ENCODE measurements at regions not wholly inside any gene's neighbourhood (a gene's known extent, or its start where the extent isn't known, plus 50 kb on each side); places are given as distances from the start of the nearest gene placed in this dataset.

DNA sequence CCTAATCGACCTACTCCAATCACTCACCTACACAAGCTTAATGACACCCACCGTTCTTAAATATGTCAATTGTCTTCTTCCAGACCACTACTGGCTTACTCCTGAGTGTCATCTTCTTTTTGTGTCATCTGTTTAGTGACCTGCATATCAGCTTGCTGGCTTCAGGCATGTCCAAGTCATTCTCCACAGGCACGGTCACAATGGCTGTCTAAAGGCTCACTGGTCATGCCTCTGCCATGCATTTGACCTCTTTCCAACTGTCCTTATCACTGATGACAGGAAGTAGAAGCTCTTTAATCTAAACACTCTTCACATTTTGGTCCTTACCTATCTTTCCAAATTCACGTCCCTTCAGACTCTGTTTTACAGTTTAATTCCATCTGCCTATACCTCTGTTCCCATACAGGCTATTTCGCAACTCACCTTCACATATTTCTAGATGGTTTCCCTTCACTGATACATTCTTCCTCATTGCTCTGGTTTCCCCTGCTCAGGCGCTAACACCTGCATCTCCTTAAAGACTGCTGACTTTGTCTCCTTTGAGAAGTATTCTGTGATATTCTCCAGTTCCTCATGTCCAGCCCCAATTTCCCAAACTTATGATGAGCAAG, 217.5 kb downstream of the TRIB2 start:
- TF ChIP-seq, protein P1, sequence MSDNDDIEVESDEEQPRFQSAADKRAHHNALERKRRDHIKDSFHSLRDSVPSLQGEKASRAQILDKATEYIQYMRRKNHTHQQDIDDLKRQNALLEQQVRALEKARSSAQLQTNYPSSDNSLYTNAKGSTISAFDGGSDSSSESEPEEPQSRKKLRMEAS (IDR thresholded peaks at IDR 0.05) = no peak
- TF ChIP-seq, protein P2, sequence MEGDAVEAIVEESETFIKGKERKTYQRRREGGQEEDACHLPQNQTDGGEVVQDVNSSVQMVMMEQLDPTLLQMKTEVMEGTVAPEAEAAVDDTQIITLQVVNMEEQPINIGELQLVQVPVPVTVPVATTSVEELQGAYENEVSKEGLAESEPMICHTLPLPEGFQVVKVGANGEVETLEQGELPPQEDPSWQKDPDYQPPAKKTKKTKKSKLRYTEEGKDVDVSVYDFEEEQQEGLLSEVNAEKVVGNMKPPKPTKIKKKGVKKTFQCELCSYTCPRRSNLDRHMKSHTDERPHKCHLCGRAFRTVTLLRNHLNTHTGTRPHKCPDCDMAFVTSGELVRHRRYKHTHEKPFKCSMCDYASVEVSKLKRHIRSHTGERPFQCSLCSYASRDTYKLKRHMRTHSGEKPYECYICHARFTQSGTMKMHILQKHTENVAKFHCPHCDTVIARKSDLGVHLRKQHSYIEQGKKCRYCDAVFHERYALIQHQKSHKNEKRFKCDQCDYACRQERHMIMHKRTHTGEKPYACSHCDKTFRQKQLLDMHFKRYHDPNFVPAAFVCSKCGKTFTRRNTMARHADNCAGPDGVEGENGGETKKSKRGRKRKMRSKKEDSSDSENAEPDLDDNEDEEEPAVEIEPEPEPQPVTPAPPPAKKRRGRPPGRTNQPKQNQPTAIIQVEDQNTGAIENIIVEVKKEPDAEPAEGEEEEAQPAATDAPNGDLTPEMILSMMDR (IDR thresholded peaks at IDR 0.05) = no peak
- TF ChIP-seq POLR2A (IDR thresholded peaks at IDR 0.05; ENCODE audit: low read length) (no peak), KDM5A (IDR thresholded peaks at IDR 0.05) (no peak), RAD21 (conservative IDR thresholded peaks at IDR 0.05 in 1 of 2, IDR thresholded peaks at IDR 0.05 in 1 of 2) (no peak), MAZ (IDR thresholded peaks at IDR 0.05; ENCODE audit: borderline replicate concordance, low read depth, low read length) (no peak)

Data from A549 (cell line).